ENCODE measurements at regions not wholly inside any gene's neighbourhood (a gene's known extent, or its start where the extent isn't known, plus 50 kb on each side); places are given as distances from the start of the nearest gene placed in this dataset.

DNA sequence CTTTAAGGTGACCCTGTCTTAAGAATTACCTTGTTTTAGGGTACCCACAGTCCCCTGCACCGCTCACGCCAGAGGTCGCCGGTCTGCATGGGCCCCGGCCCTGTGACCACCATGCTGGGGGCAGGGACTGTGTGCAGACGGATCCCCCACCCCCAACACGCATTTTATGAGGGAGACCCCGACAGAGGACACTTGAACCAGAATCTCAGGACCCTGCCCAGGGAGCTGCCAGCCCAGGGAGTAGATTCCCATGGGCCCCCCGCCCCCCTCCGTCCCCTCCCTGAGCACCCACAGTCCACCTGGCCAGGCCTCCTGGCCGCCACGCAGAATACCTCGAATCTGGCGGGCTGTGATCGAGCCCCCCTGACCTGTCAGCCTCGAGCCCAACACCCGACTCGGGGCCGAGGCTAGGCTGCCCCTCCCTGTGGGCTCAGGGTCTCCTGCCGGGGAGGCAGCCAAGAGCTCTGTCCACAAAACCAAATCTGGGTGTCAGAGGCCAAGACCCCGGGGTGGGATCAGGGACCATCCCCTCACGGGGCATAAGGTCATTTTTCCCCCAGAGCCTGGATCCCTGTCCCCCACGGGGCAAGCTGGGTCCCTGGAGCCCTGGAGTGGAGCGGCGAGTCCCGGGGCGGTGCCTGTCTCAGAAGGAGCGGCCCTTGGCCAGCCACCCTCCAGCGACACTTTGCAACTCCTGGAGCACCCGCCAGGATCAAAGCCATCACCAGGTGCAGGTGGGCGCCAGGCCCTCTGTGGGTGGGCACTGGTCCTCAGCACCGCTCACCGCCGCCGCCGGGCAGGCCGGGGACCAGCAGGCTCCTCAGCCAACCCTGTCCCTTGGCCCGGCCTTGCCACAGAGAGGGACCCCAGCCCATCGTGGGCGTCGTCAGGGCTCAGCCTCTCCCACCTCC lies 155.8 kb upstream of the PKP2 start:
- no peak for ATAC-seq
- H3K4me3 ChIP-seq (ENCODE audit: low read length), result no peak overlapping the region
- ChIA-PET CTCF (no interaction called here), POLR2A (ENCODE audit: unreplicated experiment) (no interaction called here)
- H4K20me1 ChIP-seq (ENCODE audit: low read length), result no peaks in the 10 kb centered on the region
- no peak for DNase-seq
- H2AFZ ChIP-seq (ENCODE audit: low read length), result no peak overlapping the region
- no peaks in the 10 kb centered on the region for H3K4me1 ChIP-seq (ENCODE audit: insufficient read depth, low read length)
- no peak overlapping the region for H3K9ac ChIP-seq (ENCODE audit: low read length)
- intact Hi-C loops (cut with micrococcal nuclease), result no loop called here
- BruUV-seq (replicated peaks), result no TSS peak
- no peaks in the 10 kb centered on the region for H3K9me2 ChIP-seq (replicated peaks; ENCODE audit: low read length)
- H3F3A ChIP-seq (ENCODE audit: low read length, unreplicated experiment), result no peaks in the 10 kb centered on the region
- TF ChIP-seq, protein P1, sequence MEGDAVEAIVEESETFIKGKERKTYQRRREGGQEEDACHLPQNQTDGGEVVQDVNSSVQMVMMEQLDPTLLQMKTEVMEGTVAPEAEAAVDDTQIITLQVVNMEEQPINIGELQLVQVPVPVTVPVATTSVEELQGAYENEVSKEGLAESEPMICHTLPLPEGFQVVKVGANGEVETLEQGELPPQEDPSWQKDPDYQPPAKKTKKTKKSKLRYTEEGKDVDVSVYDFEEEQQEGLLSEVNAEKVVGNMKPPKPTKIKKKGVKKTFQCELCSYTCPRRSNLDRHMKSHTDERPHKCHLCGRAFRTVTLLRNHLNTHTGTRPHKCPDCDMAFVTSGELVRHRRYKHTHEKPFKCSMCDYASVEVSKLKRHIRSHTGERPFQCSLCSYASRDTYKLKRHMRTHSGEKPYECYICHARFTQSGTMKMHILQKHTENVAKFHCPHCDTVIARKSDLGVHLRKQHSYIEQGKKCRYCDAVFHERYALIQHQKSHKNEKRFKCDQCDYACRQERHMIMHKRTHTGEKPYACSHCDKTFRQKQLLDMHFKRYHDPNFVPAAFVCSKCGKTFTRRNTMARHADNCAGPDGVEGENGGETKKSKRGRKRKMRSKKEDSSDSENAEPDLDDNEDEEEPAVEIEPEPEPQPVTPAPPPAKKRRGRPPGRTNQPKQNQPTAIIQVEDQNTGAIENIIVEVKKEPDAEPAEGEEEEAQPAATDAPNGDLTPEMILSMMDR (conservative IDR thresholded peaks at IDR 0.05; ENCODE audit: low read depth, low read length), result no peak
- no peak for TF ChIP-seq EZH2 (IDR thresholded peaks at IDR 0.05; ENCODE audit: low read length, unreplicated experiment)
- TF ChIP-seq EZH2phosphoT487 (IDR thresholded peaks at IDR 0.05; ENCODE audit: borderline replicate concordance, low read length), result no peak
- no peak overlapping the region for H3K27ac ChIP-seq (ENCODE audit: low read length)
- H3K36me3 ChIP-seq (ENCODE audit: low read depth, low read length), result no peaks in the 10 kb centered on the region
- H3K9me3 ChIP-seq (ENCODE audit: low read length), result no peaks in the 10 kb centered on the region
- H3K79me2 ChIP-seq (ENCODE audit: low read length), result no peaks in the 10 kb centered on the region
- H3K4me2 ChIP-seq (ENCODE audit: low read length), result no peak overlapping the region
- no peaks in the 10 kb centered on the region for H3K27me3 ChIP-seq (ENCODE audit: low read length)

DNA sequence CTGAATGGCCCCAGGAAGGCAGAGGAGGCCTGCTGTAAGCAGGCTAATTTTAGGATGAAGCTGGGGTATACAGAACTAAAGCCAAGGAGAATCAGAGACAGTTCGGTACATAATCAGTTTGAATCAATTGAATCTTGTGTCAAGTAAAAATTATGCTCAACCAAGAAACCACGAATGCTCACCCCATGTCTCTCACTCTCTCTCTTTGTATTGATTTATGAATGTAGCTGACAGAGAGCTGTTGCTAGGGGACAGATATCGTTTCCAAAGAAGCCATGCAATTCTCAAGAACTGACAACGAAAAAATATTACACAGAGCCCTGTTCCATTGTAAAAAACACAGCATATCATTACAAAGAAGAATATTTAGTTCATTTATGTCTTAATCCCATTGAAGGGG lies 151.1 kb upstream of the PKP2 start:
- Histone ChIP-seq H4K20me1 (ENCODE audit: low read length) (no peaks in the 10 kb centered on the region), H3K4me1 (ENCODE audit: insufficient read depth, low read length) (no peaks in the 10 kb centered on the region), H3K36me3 (ENCODE audit: low read depth, low read length) (no peaks in the 10 kb centered on the region), H2AFZ (ENCODE audit: low read length) (no peak overlapping the region), H3K4me3 (ENCODE audit: low read length) (no peak overlapping the region), H3K9me2 (replicated peaks; ENCODE audit: low read length) (no peaks in the 10 kb centered on the region), H3K27ac (ENCODE audit: low read length) (no peak overlapping the region), H3F3A (ENCODE audit: low read length, unreplicated experiment) (no peaks in the 10 kb centered on the region), H3K9ac (ENCODE audit: low read length) (no peak overlapping the region), H3K27me3 (ENCODE audit: low read length) (no peaks in the 10 kb centered on the region), H3K79me2 (ENCODE audit: low read length) (no peaks in the 10 kb centered on the region), H3K9me3 (ENCODE audit: low read length) (no peaks in the 10 kb centered on the region), H3K4me2 (ENCODE audit: low read length) (no peak overlapping the region)
- POLR2A ChIA-PET (ENCODE audit: unreplicated experiment), result no interaction called here
- CTCF ChIA-PET, result no interaction called here
- no peak for DNase-seq
- intact Hi-C loops (cut with micrococcal nuclease), result no loop called here
- TF ChIP-seq EZH2phosphoT487 (IDR thresholded peaks at IDR 0.05; ENCODE audit: borderline replicate concordance, low read length) (no peak), EZH2 (IDR thresholded peaks at IDR 0.05; ENCODE audit: low read length, unreplicated experiment) (no peak)
- TF ChIP-seq, protein P1 (conservative IDR thresholded peaks at IDR 0.05; ENCODE audit: low read depth, low read length), result no peak
- ATAC-seq, result no peak
- no TSS peak for BruUV-seq (replicated peaks)

DNA sequence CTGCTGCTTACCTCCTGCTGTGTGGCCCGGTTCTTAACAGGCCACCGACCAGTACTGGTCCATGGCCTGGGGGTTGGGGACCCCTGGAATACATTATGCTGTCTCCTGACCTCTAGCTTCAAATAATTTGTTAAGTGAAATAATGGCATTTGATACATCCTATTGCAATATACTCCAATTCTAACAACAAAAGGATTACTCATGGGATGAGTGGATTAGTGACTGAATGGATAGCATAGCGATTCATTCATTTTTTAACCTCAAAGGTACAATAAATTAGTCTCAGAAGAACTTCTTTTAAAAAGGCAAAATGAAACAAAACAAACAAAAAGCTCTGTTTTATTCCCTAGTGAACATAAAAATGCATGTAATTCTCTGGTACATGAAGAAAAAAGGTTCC lies 147.9 kb upstream of the PKP2 start:
- DNase-seq (peak; percentile 19), ATAC-seq (peak; percentile 38; the same call in 1 of the 2 replicates)
- ChIA-PET POLR2A (ENCODE audit: unreplicated experiment) (no interaction called here), CTCF (no interaction called here)
- H3K4me3 ChIP-seq (ENCODE audit: low read length), result no peak overlapping the region
- H3K79me2 ChIP-seq (ENCODE audit: low read length), result no peaks in the 10 kb centered on the region
- no peaks in the 10 kb centered on the region for H3K4me1 ChIP-seq (ENCODE audit: insufficient read depth, low read length)
- no peak overlapping the region for H3K9ac ChIP-seq (ENCODE audit: low read length)
- H3K27ac ChIP-seq (ENCODE audit: low read length), result no peak overlapping the region
- no peaks in the 10 kb centered on the region for H3F3A ChIP-seq (ENCODE audit: low read length, unreplicated experiment)
- H3K9me2 ChIP-seq (replicated peaks; ENCODE audit: low read length), result no peaks in the 10 kb centered on the region
- no TSS peak for BruUV-seq (replicated peaks)
- H3K9me3 ChIP-seq (ENCODE audit: low read length), result no peaks in the 10 kb centered on the region
- no peaks in the 10 kb centered on the region for H4K20me1 ChIP-seq (ENCODE audit: low read length)
- H3K4me2 ChIP-seq (ENCODE audit: low read length), result no peak overlapping the region
- intact Hi-C loops (cut with micrococcal nuclease), result no loop called here
- TF ChIP-seq, protein P1 (conservative IDR thresholded peaks at IDR 0.05; ENCODE audit: low read depth, low read length), result no peak
- TF ChIP-seq EZH2 (IDR thresholded peaks at IDR 0.05; ENCODE audit: low read length, unreplicated experiment), result no peak
- TF ChIP-seq EZH2phosphoT487 (IDR thresholded peaks at IDR 0.05; ENCODE audit: borderline replicate concordance, low read length), result no peak
- H2AFZ ChIP-seq (ENCODE audit: low read length), result no peak overlapping the region
- H3K36me3 ChIP-seq (ENCODE audit: low read depth, low read length), result no peaks in the 10 kb centered on the region
- H3K27me3 ChIP-seq (ENCODE audit: low read length), result no peaks in the 10 kb centered on the region

Measured in PC-3 (cell line).